ENCODE measurements at regions not wholly inside any gene's neighbourhood (a gene's known extent, or its start where the extent isn't known, plus 50 kb on each side); places are given as distances from the start of the nearest gene placed in this dataset.

GRCh38 chr7:84490661-84491060 is 296.1 kb upstream of the SEMA3A start:
- DNase-seq (ENCODE audit: low spot score in 2 of 2) = no peak
- no peaks in the 10 kb centered on the region for H3K36me3 ChIP-seq
- H3K4me3 ChIP-seq = no peak overlapping the region
- no peak overlapping the region for H3K27ac ChIP-seq
- no peaks in the 10 kb centered on the region for H3K4me1 ChIP-seq
- 58% methylated on average over 6 of the region's 6 CpGs for WGBS
- no peaks in the 10 kb centered on the region for H3K9me3 ChIP-seq
- no peaks in the 10 kb centered on the region for H3K27me3 ChIP-seq
- no peak for TF ChIP-seq EP300 (IDR thresholded peaks at IDR 0.05)
- no peak for TF ChIP-seq POLR2AphosphoS5 (IDR thresholded peaks at IDR 0.05)
- TF ChIP-seq POLR2A (IDR thresholded peaks at IDR 0.05) = no peak
- no peak for TF ChIP-seq CTCF (IDR thresholded peaks at IDR 0.05)

- no peaks in the 10 kb centered on the region for H3K27me3 ChIP-seq
- TF ChIP-seq POLR2AphosphoS5 (IDR thresholded peaks at IDR 0.05) (no peak), EP300 (IDR thresholded peaks at IDR 0.05) (no peak), POLR2A (IDR thresholded peaks at IDR 0.05) (no peak), CTCF (IDR thresholded peaks at IDR 0.05) (no peak)
- no peak for DNase-seq (ENCODE audit: low spot score in 2 of 2)
- H3K36me3 ChIP-seq = no peaks in the 10 kb centered on the region
- H3K27ac ChIP-seq = no peak overlapping the region
- 72% methylated on average over 3 of the region's 3 CpGs for WGBS
- H3K4me3 ChIP-seq = no peak overlapping the region
- H3K9me3 ChIP-seq = no peaks in the 10 kb centered on the region
- H3K4me1 ChIP-seq = no peaks in the 10 kb centered on the region
Measured at GRCh38 chr7:84484502-84485079, 290.0 kb upstream of the SEMA3A start.

GRCh38 chr7:84482476-84482875 is 287.9 kb upstream of the SEMA3A start:
- TF ChIP-seq CTCF (IDR thresholded peaks at IDR 0.05) = no peak
- no peak for TF ChIP-seq POLR2A (IDR thresholded peaks at IDR 0.05)
- TF ChIP-seq POLR2AphosphoS5 (IDR thresholded peaks at IDR 0.05) = no peak
- no peak for TF ChIP-seq EP300 (IDR thresholded peaks at IDR 0.05)
- Histone ChIP-seq H3K4me3 (no peak overlapping the region), H3K27me3 (no peaks in the 10 kb centered on the region), H3K9me3 (no peaks in the 10 kb centered on the region), H3K36me3 (no peaks in the 10 kb centered on the region), H3K27ac (no peak overlapping the region), H3K4me1 (no peaks in the 10 kb centered on the region)
- no peak for DNase-seq (ENCODE audit: low spot score in 2 of 2)
- 97% methylated on average over 1 of the region's 1 CpG for WGBS

GRCh38 chr7:84479059-84479458 is 284.5 kb upstream of the SEMA3A start:
- 87% methylated on average over 1 of the region's 1 CpG for WGBS
- no peaks in the 10 kb centered on the region for H3K27me3 ChIP-seq
- H3K27ac ChIP-seq = no peak overlapping the region
- no peak for DNase-seq (ENCODE audit: low spot score in 2 of 2)
- no peaks in the 10 kb centered on the region for H3K4me1 ChIP-seq
- no peaks in the 10 kb centered on the region for H3K9me3 ChIP-seq
- no peak overlapping the region for H3K4me3 ChIP-seq
- TF ChIP-seq POLR2AphosphoS5 (IDR thresholded peaks at IDR 0.05) (no peak), POLR2A (IDR thresholded peaks at IDR 0.05) (no peak), CTCF (IDR thresholded peaks at IDR 0.05) (no peak), EP300 (IDR thresholded peaks at IDR 0.05) (no peak)
- no peaks in the 10 kb centered on the region for H3K36me3 ChIP-seq

GRCh38 chr7:84477786-84478478 is 283.3 kb upstream of the SEMA3A start:
- H3K4me1 ChIP-seq = no peaks in the 10 kb centered on the region
- H3K27ac ChIP-seq = no peak overlapping the region
- H3K9me3 ChIP-seq = no peaks in the 10 kb centered on the region
- DNase-seq (ENCODE audit: low spot score in 2 of 2) = no peak
- H3K4me3 ChIP-seq = no peak overlapping the region
- H3K27me3 ChIP-seq = no peaks in the 10 kb centered on the region
- H3K36me3 ChIP-seq = no peaks in the 10 kb centered on the region
- WGBS = 88% methylated on average over 4 of the region's 4 CpGs
- no peak for TF ChIP-seq EP300 (IDR thresholded peaks at IDR 0.05)
- TF ChIP-seq CTCF (IDR thresholded peaks at IDR 0.05) = no peak
- no peak for TF ChIP-seq POLR2A (IDR thresholded peaks at IDR 0.05)
- no peak for TF ChIP-seq POLR2AphosphoS5 (IDR thresholded peaks at IDR 0.05)
